PC-9 (cell line): ENCODE measurements at regions not wholly inside any gene's neighbourhood (a gene's known extent, or its start where the extent isn't known, plus 50 kb on each side); places are given as distances from the start of the nearest gene placed in this dataset.

ENCODE experiments used
- CTCF ChIP-seq: fragments of 200-600 bp; sonication (generic); conservative IDR thresholded peaks from 2 replicates; pipeline ENCODE4 v1.6.1; 2017; ENCODE audit warnings: mixed run types, antibody characterized with exemption, mild to moderate bottlenecking, moderate library complexity
- EZH2 ChIP-seq: fragments of 200-600 bp; sonication (generic); IDR thresholded peaks from 2 replicates; pipeline ENCODE4 v1.8.0; 2017; ENCODE audit warnings: antibody characterized with exemption, low read depth

- TF ChIP-seq CTCF (no peak), EZH2 (no peak)
Observed at GRCh38 chr13:53622456-53622855, 593.8 kb downstream of the OLFM4 start.
